GM20000 (cell line): ENCODE measurements at regions not wholly inside any gene's neighbourhood (a gene's known extent, or its start where the extent isn't known, plus 50 kb on each side); places are given as distances from the start of the nearest gene placed in this dataset.

Experiments used
- DNase-seq: peaks from one replicate; pipeline ENCODE4 v3.0.0; 2012; ENCODE audit warnings: low spot score
- TF ChIP-seq, protein P1 (sequence below): IDR thresholded peaks from 2 replicates; pipeline ENCODE4 v1.5.1; 2012; ENCODE audit warnings: mild to moderate bottlenecking, control low read depth; ENCODE audit errors: extremely low read depth, missing control alignments

DNA sequence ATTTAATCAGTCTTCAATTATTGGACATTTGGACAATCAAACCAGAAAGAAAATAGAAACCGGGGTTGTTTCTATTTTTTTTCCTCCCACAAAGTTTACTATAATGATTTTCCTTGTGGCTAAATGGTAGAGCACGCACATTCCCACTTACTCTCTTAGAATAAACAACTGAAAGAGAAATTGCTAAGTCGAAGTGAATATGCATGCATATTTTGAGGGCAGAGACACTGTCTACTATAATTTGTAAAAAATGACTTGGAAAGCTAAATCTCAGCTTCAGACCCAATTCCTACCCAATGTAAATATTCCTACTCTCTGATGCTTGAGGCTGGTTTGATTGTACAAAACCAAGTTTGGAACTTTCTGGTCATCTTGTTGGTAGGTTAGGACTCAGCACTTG, 66.7 kb upstream of the PAX6 start:
- DNase-seq, result no peak
- TF ChIP-seq, protein P1, sequence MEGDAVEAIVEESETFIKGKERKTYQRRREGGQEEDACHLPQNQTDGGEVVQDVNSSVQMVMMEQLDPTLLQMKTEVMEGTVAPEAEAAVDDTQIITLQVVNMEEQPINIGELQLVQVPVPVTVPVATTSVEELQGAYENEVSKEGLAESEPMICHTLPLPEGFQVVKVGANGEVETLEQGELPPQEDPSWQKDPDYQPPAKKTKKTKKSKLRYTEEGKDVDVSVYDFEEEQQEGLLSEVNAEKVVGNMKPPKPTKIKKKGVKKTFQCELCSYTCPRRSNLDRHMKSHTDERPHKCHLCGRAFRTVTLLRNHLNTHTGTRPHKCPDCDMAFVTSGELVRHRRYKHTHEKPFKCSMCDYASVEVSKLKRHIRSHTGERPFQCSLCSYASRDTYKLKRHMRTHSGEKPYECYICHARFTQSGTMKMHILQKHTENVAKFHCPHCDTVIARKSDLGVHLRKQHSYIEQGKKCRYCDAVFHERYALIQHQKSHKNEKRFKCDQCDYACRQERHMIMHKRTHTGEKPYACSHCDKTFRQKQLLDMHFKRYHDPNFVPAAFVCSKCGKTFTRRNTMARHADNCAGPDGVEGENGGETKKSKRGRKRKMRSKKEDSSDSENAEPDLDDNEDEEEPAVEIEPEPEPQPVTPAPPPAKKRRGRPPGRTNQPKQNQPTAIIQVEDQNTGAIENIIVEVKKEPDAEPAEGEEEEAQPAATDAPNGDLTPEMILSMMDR, result no peak

DNA sequence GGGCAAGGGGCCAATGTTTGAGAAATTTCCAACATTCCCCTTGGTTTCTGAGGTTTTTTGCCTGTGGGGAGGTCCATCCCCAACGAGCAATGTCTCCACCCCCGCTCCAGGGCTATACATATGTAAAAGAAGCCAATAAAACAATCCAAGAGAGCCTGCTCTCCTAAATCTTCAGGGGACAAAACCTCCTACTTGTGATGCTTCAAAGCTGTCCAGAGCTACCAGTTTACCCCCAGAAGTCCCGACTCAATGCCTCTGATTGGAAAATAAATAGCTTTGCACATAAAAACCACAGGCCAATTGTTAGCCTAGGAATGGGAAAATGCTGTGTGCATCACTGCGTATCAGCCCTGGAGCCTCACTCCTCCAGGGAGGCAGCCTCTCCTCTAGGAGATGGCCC, 66.0 kb upstream of the PAX6 start:
- no peak for DNase-seq
- TF ChIP-seq, protein P1, result no peak

DNA sequence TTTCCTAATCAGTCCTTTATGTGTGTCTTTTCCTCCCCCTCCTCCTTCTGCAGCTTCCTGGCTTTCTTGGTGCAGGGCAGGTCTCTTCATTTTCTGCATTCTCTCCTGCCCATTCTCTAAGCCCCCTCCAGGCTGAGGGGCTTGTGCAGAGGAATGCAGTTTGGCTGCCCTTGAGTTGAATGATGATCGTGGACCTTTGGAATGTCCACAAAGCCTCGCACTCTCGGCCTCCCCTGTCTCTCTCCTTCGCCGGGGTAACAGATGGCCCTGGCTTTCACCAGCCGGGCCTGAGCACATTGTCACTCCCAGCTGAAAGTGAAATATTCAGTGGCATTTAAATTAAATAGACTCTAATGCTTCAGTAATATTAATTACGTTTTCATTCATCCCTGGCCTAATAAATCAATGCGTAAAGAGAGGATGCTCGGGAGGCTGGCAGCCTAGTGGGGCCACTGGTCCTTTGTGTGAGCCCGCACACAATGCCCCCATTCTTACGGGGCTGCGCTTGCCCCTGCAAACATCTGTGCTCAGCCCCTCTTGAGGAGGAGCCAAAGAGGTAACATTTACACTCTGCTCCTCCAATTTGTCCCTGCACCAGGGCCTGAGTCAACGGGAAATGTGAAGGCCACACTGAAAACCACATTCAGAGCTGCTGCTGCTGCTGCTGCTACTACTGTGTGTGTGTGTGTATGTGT, 64.9 kb upstream of the PAX6 start:
- DNase-seq, result no peak
- TF ChIP-seq, protein P1, result no peak

DNA sequence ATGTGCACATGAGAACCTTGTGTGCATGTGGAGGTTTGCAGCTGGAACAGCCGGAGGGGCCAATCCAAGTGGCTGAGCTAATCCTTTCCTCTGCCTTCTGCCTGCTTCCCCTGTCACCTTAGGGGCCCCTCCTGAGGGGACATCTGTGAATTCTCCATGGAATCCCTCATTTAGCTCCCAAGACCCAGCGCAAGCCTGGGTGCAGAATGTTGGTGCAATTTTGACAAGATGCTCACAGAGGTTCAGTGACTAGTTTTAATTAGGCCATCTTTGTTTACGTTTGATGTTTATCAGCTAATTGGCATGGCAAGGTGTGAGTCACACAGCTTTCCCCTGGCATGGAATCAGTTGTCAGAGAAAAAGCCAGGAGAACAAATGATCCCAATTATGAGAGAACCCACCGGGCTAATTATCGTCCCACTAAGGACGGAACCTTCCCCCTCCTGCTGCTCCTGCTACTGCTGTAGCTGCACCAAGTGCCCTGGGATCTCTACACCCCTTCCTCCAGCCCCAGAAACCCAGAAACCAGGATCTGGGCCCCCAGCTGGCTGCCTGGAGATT, 63.6 kb upstream of the PAX6 start:
- TF ChIP-seq, protein P1, result no peak
- DNase-seq, result no peak

DNA sequence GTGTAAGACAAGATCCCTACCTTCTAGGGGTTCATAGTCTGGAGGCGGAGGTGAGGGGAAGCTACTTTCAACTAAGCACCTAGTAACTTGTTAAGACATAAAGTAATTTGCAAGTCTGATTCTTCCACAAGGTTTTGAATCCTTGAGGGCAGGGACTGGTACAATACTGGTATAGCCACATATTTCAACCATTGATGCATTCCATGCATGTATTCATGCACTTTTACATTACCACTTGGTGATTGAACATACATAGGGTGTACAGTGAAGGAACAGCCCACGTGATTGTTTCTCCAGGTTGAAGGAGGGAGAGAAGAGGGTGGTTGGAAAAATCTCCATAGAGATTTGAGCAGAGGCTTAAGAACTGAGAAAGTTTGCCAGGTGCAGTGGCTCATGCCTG, 62.0 kb upstream of the PAX6 start:
- no peak for DNase-seq
- TF ChIP-seq, protein P1, result no peak

DNA sequence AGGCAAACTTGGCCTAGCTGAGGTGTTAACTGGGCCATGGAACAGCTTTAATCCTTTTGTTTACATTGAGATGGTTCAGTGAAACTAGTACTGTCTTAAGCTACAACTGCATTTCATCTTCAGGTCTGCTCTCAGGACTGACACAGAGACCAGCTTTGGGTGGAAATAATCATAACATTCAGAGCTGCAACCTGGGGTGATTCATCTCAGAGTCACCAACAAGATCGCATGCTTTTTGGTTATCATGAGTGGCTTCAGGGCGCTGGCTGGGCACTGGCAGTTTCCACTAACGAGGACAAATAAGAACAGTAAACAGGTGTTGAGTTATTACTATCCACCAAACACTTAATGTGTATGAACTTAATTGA, 60.9 kb upstream of the PAX6 start:
- DNase-seq, result no peak
- TF ChIP-seq, protein P1, result no peak

DNA sequence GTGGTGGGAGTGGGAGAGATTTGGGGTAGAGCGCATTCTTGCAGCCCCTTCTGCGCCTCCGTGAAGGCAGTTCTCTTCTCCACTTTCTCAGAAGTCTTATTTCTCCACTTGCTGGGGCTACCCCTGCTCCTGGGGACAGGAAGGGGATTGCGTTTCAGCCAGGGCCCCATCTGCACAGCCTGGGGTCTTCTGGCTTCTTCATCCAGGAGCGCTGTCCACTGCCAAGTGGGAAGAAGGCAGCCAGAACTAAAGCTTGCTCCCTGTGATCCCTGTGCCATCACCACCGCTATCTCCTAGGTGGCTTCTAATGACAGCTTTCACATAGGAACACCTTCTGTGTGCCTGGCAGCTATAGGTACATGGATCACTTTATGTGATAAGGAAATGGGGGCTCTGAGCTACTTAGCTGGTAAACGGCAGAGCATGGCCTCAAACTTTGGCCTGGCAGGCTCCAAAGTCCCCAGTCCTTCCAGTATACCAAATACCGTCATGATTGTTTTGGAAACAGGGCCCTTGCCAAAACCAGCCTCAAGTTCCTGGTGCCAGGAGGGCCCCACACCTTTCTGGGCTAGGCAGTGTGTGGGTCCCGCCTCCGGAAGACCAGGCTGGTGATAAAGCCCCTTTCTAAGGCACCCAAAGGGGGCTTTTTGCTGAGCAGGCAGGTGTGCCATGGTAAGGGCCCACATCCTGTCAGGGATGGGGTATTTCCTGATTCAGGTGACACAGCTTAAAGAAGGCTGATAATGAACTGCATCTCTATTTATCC, 60.4 kb upstream of the PAX6 start:
- DNase-seq, result no peak
- TF ChIP-seq, protein P1, result no peak
